ENCODE measurements at regions not wholly inside any gene's neighbourhood (a gene's known extent, or its start where the extent isn't known, plus 50 kb on each side); places are given as distances from the start of the nearest gene placed in this dataset.

DNA sequence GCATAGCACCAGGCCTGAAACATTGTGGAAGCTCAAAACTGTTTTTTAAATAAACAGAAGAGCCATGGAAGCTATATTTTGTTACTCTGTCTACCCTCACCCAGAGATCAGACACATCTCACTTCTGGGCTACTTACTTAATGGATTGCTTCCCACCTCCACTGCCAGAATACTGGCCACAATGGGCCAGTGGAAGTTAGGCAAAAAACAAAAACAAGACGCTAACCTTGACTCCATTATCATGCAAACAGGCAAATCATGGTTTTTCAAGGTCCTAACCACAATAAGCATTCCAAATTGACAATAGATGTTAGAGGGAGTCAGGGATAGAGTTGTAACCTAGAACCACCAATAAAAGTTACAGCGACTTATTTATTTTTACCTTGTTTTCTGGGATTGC, 52.7 kb upstream of the PTCSC3 start:
- intact Hi-C loops (cut with micrococcal nuclease), result no loop called here
- no peaks in the 10 kb centered on the region for H3K4me1 ChIP-seq
- H3K4me3 ChIP-seq, result no peak overlapping the region
- no peak overlapping the region for H3K27ac ChIP-seq (replicated peaks)
- peaks cover 9% of the 10 kb centered on the region for H3K27me3 ChIP-seq (ENCODE audit: low read depth)
- H3K9me3 ChIP-seq (replicated peaks), result no peaks in the 10 kb centered on the region
- TF ChIP-seq, protein P1, sequence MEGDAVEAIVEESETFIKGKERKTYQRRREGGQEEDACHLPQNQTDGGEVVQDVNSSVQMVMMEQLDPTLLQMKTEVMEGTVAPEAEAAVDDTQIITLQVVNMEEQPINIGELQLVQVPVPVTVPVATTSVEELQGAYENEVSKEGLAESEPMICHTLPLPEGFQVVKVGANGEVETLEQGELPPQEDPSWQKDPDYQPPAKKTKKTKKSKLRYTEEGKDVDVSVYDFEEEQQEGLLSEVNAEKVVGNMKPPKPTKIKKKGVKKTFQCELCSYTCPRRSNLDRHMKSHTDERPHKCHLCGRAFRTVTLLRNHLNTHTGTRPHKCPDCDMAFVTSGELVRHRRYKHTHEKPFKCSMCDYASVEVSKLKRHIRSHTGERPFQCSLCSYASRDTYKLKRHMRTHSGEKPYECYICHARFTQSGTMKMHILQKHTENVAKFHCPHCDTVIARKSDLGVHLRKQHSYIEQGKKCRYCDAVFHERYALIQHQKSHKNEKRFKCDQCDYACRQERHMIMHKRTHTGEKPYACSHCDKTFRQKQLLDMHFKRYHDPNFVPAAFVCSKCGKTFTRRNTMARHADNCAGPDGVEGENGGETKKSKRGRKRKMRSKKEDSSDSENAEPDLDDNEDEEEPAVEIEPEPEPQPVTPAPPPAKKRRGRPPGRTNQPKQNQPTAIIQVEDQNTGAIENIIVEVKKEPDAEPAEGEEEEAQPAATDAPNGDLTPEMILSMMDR (IDR thresholded peaks at IDR 0.05; ENCODE audit: borderline replicate concordance), result no peak
- H3K36me3 ChIP-seq, result no peaks in the 10 kb centered on the region
- no peak for DNase-seq

DNA sequence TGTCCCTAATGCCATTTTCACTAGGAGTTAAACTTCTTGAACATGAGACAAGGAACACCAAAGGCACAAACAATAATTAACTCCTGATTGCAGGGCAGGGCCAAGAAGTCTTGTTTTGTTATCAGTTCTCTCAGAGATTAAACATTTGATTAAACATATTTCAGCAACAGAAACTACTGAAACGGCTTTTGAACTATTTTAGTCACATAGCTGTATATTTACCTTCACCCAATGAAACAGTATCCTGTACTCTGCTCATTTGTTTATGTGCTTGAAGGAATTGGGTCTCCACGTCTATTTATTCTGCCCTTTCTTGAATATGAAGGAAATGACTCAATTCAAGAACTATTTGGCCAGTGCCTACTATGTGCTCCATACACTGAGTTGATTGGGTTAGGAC, 51.3 kb upstream of the PTCSC3 start:
- TF ChIP-seq, protein P1 (IDR thresholded peaks at IDR 0.05; ENCODE audit: borderline replicate concordance), result no peak
- no peaks in the 10 kb centered on the region for H3K9me3 ChIP-seq (replicated peaks)
- intact Hi-C loops (cut with micrococcal nuclease), result no loop called here
- no peak overlapping the region for H3K27ac ChIP-seq (replicated peaks)
- H3K27me3 ChIP-seq (ENCODE audit: low read depth), result peaks cover 22% of the 10 kb centered on the region
- no peaks in the 10 kb centered on the region for H3K36me3 ChIP-seq
- no peaks in the 10 kb centered on the region for H3K4me1 ChIP-seq
- DNase-seq, result no peak
- no peak overlapping the region for H3K4me3 ChIP-seq

DNA sequence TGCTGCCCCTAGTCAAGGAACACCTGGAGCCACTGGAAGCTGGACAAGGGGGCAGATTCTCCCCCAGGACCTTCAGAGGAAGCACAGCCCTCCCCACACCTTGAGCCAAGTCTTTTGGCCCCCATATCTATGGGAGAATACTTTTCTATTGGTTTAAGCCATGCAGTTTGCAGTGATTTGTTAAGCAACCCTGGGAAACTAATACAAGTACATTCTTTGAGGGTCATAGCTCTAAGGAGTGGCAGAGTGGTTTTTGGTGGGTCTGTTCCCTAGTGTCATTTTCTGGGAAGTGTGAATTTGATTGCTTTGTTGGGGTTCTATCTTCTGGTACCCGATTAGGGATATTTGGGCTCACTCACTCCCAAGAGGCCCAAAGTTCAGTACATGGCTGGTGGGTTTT, 50.8 kb upstream of the PTCSC3 start:
- DNase-seq, result no peak
- H3K4me3 ChIP-seq, result no peak overlapping the region
- TF ChIP-seq, protein P1 (IDR thresholded peaks at IDR 0.05; ENCODE audit: borderline replicate concordance), result no peak

More for the DNA sequence above, 50.8 kb upstream of the PTCSC3 start:
- intact Hi-C loops (cut with micrococcal nuclease), result no loop called here
- Histone ChIP-seq H3K27ac (replicated peaks) (no peak overlapping the region), H3K27me3 (ENCODE audit: low read depth) (peaks cover 23% of the 10 kb centered on the region), H3K4me1 (no peaks in the 10 kb centered on the region), H3K36me3 (no peaks in the 10 kb centered on the region), H3K9me3 (replicated peaks) (no peaks in the 10 kb centered on the region)

Measured in left ventricle myocardium inferior (tissue), 1 donor.